ENCODE measurements at regions not wholly inside any gene's neighbourhood (a gene's known extent, or its start where the extent isn't known, plus 50 kb on each side); places are given as distances from the start of the nearest gene placed in this dataset.

GRCh38 chr5:29896646-29897045 is 1296.8 kb upstream of the CDH6 start:
- TF ChIP-seq CTCF (conservative IDR thresholded peaks at IDR 0.05; ENCODE audit: low read length) (no peak), EZH2phosphoT487 (IDR thresholded peaks at IDR 0.05; ENCODE audit: borderline replicate concordance, low read depth, low read length) (no peak)

Data from OCI-LY7 (cell line).